GM10248 (cell line): ENCODE measurements at regions not wholly inside any gene's neighbourhood (a gene's known extent, or its start where the extent isn't known, plus 50 kb on each side); places are given as distances from the start of the nearest gene placed in this dataset.
A peak's percentile ranks its signal among the peaks of the same experiment; 100 is the strongest.

Source experiments
- CTCF ChIA-PET: fragments of 300-600 bp; sonication (Branson Sonifier 250); formaldehyde crosslinking; extraction: SDS; loops from one replicate; lab custom pipeline; 2021; ENCODE audit warnings: antibody characterized with exemption; lab: Yijun Ruan, JAX
- POLR2A ChIA-PET: fragments of 350-650 bp; sonication (Branson Sonifier 250); formaldehyde crosslinking; extraction: SDS; loops from one replicate; lab custom pipeline; 2020; ENCODE audit warnings: antibody characterized with exemption; lab: Yijun Ruan, JAX
- DNase-seq: peaks from one replicate; pipeline ENCODE4 v3.0.0; 2012; ENCODE audit errors: extremely low spot score
- TF ChIP-seq, protein P1 (sequence below): IDR thresholded peaks from 2 replicates; pipeline ENCODE4 v1.5.1; 2012; ENCODE audit warnings: mild to moderate bottlenecking, low read depth; ENCODE audit errors: extremely low read depth, missing control alignments, control extremely low read depth

DNA sequence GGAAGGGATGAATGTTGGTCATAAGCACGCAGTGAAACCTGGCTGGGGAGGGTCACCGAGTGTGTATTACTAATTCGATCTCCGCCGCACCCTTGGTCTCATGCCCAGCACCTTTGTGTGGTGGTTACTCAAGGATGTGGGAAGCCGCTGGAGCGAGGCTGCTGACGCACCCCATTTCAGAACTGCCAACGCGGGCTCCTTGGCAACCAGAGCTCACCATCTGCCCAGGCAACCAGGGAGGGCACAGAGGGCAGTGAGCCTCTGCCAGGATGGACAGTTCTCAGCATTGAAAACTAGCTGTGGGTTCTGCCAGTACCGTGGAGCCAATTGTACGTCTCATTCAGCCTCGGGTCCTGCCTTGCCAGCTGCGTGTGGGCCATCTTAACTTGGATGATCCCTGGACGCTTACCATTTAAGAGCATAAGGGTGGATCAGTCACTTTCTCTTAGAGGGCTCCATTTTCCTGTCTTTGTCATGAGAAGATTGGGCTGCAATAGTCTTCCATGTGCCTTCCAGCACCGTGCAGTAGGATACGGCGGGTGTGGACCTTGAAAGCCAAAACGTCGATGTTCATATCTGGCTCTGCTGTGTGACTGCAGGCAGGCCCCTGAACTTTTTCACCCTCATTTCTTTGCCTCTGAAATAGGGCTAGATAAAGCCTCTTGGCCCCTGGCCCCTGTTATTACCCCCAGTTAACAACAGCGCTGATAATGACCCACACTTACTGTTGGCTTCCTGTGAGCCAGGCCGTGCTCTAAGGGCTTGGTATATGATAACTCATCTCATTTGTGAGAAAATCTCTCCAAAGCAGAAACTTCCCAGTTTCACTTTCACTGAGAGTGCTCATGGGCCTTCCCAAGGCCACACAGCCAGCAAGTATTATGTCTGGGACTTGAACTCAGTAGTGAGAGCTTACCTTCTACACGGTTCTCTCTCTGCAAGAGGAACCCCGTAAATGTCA lies 238.8 kb downstream of the OPA1 start:
- peak; percentile 60 for DNase-seq
- TF ChIP-seq, protein P1, sequence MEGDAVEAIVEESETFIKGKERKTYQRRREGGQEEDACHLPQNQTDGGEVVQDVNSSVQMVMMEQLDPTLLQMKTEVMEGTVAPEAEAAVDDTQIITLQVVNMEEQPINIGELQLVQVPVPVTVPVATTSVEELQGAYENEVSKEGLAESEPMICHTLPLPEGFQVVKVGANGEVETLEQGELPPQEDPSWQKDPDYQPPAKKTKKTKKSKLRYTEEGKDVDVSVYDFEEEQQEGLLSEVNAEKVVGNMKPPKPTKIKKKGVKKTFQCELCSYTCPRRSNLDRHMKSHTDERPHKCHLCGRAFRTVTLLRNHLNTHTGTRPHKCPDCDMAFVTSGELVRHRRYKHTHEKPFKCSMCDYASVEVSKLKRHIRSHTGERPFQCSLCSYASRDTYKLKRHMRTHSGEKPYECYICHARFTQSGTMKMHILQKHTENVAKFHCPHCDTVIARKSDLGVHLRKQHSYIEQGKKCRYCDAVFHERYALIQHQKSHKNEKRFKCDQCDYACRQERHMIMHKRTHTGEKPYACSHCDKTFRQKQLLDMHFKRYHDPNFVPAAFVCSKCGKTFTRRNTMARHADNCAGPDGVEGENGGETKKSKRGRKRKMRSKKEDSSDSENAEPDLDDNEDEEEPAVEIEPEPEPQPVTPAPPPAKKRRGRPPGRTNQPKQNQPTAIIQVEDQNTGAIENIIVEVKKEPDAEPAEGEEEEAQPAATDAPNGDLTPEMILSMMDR: no peak
- CTCF ChIA-PET: interaction anchor here (0.8 kb wide), 1 partner anchor 13 kb away, joined by 3 read pairs; no protein-coding TSS in a partner anchor
- POLR2A ChIA-PET: interaction anchor here (0.5 kb wide), 1 partner anchor 464 kb away, joined by 4 read pairs; no protein-coding TSS in a partner anchor

DNA sequence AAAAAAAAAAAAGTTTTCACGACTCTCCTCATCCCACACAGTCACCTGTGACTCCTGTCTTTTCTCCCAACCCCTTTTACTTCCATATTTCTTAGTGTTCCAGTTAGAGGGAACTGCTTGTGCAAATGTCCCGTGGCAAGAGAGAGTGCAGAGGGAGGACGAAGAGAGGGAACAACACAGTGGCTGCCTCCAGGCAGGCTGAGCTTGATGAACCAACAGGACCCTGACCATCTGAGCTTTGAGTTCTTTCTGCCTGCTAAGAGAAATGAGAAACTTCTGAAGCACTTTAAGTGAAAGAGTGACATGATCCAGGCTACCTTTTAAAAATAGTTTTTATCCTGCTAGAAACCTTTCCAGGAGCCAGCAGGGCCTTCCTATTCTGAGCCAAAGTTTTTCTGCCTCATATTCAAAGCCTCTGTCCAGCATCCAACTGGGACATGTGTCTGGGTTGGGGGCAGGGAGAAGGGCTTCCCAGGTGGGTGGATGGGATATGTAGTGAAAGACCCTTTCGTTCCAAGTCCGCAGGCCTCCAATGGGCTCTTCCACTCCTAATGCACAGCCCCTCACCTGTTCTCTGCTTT lies 239.9 kb downstream of the OPA1 start:
- TF ChIP-seq, protein P1: no peak
- no peak for DNase-seq
- POLR2A ChIA-PET: interaction anchor here (0.7 kb wide), 1 partner anchor 75 kb away, joined by 5 read pairs; no protein-coding TSS in a partner anchor
- CTCF ChIA-PET: interaction anchor here (0.8 to 1.1 kb wide), 2 partner anchors 12 to 482 kb away, joined by 3 read pairs; no protein-coding TSS in a partner anchor

DNA sequence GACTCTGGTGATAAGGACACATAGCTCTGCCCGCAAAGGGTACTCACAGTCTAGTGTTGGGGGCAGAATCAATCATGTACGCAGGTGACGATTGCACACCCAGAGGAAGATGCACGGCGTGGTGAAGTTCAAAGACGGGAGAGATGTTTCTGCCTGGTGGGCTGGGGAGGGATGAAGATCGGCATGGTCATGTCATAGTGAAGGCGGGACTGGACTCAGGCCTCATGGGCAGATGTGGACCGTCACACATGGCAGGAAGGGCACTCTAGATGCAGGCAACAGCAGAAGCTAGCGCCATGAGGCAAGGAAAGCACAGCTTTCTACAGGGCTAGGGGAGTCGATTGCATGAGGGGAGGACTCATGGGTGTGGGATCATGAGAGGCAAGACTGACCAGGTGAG lies 240.6 kb downstream of the OPA1 start:
- CTCF ChIA-PET: interaction anchor here (0.7 to 1.1 kb wide), 2 partner anchors 45 to 482 kb away, joined by 3 read pairs; no protein-coding TSS in a partner anchor
- TF ChIP-seq, protein P1: no peak
- POLR2A ChIA-PET: no interaction called here
- DNase-seq: no peak

DNA sequence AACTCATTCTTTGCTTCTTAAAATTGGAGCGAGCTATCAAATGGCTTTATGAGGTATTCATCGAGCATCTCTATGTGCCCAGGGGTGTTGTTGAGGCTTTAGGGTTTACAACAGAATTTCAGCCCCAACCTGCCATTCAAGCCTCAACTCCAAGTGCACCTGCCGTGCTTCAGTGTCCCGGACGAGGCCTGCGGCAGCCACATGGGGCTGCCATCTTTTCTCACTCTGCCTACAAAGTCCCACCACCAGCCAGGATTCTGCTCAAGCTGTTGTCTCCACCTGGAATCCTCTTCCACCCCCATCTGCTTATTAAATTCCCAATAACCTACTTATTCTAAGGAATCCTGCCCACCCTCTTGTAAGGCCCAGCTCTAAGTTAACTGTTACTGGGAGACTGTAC lies 242.4 kb downstream of the OPA1 start:
- no peak for DNase-seq
- CTCF ChIA-PET: no interaction called here
- POLR2A ChIA-PET: no interaction called here
- TF ChIP-seq, protein P1: no peak

DNA sequence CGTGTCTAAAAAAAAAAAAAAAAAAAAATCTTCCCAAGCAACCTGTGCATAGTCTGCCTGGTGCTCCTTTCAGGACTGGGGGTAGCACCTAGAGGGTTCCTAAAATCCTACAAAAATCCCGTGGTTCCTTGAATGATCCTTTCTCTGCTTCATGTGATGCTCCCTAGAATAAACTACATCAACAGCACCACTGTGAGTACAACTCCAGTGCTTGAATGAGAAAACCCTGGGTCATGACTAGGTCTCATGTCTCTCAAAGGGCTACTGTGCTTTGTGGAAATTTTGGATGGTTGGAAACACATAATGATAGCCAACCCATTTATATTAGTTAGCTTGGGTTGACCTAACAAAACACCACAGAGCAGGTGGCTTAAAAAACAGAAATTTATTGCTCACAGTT lies 243.5 kb downstream of the OPA1 start:
- CTCF ChIA-PET: no interaction called here
- POLR2A ChIA-PET: no interaction called here
- no peak for DNase-seq
- TF ChIP-seq, protein P1: no peak

DNA sequence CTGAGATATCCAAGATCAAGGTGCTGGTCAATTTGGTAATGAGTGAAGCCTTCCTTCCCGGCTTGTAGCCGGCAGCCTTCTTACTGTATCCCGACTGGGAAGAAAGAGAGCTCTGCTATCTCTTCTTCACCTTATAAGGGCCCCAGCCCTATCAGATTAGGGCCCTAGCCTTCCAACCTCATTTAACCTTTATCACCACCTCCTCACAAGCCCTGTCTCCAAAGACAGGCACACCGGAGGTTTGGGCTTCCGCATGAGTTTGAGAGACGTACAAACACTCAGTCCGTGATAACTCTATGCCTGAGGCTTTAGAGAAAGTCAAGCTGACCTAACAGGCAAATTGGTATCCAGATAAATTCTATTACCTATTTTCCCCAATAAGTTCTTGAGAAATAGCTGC lies 243.9 kb downstream of the OPA1 start:
- TF ChIP-seq, protein P1: no peak
- DNase-seq: no peak
- CTCF ChIA-PET: no interaction called here
- POLR2A ChIA-PET: no interaction called here
